GM19023 (cell line): ENCODE measurements at regions not wholly inside any gene's neighbourhood (a gene's known extent, or its start where the extent isn't known, plus 50 kb on each side); places are given as distances from the start of the nearest gene placed in this dataset.
"Not testable (repeated sequence)": the region's sequence is repeated elsewhere in the genome, so short reads cannot be mapped to it uniquely, and the experiment has no call there.

ENCODE experiments used
- ATAC-seq: cut with Tn5 transposase; IDR thresholded peaks from one replicate; pipeline ENCODE4 v1.9.1; 2021; ENCODE audit warnings: mild to moderate bottlenecking, moderate library complexity; ENCODE audit not compliant: unreplicated experiment

DNA sequence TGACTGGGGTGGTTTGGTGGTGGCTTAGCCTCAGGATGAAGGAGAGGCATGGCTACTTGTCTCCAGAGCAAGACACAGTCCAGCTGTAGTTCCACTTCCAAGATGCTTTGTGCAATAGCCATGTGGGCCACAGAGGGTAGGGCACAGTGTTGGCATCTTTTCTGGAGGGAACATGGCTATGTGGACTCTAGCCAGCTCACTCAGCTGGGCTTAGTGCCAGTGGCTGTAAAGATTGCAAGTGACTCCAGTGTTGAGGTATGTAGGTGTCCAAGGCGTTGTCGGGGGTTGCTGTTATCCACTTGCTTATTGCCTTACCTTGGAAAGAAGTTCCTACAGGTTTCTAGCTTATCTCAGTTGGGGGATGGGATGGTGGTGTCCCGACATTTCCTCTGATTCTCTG is 233.4 kb downstream of the CD109 start:
- no peak for ATAC-seq

DNA sequence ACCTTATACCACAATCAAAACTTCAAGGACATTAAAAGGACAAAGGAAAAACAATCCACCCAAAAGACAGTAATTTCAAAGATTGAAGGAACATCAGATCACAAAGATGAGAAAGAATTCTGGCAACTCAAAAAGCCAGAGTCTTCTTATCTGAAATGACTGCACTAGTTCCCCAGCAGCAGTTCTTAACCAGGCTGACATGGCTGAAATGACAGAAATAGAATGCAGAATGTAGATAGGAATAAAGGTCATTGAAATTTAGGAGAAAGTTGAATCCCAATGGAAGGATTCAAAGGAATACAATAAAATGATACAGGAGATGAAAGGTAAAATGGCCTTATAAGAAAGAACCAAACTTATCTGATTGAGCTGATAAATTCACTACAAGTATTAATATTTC is 231.4 kb downstream of the CD109 start:
- no peak for ATAC-seq

DNA sequence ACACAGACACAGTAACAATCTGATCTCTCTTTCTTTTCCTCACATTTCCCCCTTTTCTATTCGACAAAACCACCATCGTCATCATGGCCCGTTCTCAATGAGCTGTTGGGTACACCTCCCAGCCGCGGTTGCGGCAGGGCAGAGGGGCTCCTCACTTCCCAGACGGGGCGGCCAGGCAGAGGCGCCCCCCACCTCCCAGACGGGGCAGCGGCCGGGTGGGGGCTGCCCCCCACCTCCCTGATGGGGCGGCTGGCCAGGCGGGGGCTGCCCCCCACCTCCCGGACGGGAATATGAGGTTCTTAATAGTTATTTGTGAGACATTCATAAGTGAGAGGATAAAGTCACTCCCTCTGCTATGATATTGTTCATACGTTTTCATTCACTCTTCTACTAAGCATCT is 229.7 kb downstream of the CD109 start:
- not testable (repeated sequence) for ATAC-seq

DNA sequence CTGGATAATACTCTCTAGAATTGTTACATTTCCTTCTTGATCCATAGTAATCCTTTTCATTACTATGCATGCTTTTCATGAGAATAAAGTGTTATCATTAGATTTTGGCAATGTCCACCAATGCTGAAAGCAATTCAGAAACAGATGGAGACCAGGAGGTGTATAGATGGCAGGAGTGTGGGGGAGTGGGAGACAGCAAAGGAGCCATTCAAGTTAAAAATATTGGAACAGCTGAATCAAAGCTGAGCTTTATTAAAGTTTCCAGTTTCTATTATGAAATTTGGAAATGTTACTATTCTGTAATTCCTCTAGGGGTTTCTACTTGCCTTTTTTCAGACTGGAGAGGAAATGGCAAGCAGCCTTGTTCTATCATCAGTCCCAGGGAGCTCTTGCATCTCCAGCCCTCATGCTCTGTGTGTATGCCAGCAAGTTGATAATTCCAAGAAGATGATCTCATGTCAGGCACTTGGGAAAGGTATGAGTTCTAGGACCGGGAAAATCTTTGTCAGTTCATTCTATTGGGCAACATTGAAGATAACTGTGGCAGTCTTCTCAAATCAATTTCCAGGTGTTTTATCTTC is 228.0 kb downstream of the CD109 start:
- no peak for ATAC-seq

DNA sequence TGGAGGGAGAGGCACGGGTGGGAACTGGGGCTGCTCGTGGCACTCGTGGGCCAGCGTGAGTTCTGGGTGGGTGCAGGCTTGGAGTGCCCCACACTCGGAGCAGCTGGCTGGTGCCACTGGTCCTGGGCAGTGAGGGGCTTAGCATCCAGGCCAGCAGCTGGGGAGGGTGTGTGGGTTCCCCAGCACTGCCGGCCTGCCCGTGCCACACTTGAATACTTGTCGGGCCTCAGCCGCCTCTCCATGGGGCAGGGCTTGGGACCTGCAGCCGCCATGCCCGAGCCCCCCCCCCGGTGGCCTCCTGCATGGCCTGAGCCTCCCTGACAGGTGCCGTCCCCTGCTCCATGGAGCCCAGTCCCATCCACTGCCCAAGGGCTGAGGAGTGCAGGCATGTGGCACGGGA is 207.2 kb downstream of the CD109 start:
- no peak for ATAC-seq

DNA sequence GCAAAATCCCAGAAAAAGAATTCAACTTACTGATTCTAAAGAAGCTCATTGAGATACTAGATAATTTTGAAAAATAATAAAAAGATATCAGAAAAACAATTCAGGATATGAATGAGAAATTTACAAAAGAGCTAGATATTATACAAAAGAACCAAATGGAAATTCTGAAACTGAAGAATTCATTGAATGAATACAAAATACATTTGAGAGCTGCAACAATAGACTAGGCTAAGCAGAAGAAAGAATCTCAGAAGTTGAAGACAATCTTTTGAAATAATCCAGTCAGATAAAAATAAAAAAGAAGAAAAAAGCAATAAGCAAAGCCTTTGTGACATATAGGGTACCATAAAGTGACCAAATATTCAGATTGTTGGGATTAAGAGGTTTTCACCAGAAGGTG is 206.0 kb downstream of the CD109 start:
- no peak for ATAC-seq

DNA sequence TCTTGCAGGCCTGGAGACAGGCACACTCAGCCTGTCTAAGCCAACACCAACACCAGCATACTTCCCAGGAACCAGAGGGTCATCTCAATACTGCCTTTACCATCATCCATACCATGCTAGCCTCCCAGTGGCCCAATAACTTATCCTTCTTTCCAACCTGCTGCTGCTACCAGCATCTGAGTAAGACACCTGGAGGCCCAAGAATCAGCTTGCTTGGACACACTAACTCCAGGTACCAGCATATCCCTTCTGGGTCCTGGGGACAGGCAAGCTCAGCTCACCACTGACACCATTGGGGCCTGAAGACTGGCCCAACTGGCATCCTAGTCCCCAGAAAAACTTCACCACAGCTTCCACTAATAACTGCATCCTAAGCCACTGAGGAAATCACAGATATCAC is 205.3 kb downstream of the CD109 start:
- ATAC-seq, result no peak

DNA sequence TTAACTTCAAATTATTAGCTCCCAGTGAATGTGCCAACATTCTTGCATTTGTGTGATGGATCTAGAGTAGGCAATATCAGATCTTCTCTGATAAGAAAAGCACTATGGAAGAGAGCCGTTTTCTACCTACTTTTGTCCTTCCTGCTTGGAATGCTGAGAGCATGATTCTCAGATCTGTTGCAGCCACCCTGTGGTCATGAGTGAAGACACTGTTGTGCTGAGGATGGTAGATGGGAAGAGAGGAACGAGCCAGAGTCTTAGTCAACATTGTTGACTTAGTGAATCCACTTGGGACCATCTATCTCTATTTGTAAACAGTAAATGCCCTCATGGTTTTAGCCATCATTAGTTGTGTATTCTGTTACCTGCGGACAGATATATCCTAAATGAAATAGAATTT is 202.6 kb downstream of the CD109 start:
- no peak for ATAC-seq

DNA sequence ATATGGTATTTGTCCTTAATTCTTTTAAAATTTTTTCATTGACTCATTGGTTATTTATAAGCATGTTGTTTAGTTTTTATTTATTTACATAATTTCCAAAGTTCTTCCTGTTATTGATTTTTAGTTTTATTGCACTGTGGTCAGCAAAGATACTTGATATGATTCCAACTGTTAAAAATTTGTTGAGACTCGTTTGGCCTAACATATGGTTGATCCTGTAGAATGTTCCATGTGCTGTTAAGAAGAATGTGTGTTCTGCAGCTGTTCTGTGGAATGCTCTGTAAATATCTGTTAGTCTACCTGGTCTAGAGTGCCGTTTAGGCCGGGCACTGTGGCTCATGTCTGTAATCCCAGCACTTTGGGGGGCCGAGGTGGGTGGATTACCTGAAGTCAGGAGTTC is 197.7 kb downstream of the CD109 start:
- no peak for ATAC-seq

DNA sequence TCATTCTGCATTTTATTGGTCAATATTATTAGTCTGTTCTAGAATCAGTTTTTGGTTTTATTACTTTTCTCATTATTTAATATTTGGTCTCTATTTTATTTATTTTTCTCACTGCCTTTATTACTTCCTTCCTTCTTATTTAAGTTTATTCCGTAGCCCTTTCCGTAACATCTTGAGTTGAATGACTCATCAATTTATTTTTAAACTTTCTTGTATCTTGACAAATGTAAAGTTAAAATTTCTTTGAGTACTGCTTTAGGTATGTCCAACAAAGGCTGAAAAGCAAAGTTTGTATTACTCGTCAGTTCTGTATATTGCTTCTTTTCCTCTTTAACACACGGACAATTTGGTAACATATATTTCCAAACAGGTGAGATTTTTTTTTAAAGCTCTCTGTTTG is 192.0 kb downstream of the CD109 start:
- ATAC-seq, result no peak

DNA sequence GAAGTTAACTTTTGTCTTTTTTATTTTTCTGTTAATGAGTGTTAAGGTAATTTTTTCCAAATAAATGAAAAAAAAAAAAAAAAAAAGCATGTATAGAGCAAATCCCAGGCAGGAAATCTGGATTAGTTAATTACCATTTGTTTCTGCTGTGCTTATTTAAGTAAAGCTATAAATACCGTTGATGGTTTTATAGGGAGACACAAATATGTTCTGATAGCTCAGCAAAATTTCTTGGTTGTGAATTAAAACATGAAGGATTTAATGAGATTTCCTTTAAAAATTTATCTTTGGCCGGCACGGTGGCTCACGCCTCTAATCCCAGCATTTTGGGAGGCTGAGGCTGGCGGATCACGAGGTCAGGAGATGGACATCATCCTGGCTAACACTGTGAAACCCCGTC is 189.4 kb downstream of the CD109 start:
- ATAC-seq, result no peak

DNA sequence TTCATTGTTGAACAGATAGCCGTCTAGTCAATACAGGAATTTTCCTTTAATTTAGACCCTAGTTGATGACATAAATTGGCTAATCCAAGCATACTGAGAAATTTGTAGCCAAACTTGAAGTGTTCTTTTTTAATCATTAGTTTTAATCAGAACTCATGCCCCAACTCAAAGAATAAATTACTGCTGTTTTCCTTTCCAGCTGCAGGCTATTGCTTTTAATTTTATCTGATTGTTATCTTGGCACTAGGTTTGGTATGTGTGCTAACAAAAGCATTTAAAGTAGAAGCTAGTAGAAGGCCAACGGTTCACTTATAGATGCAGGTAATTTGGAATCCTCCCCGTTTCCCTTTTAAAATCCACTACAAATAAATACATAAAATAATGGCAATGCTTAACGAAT is 188.5 kb downstream of the CD109 start:
- no peak for ATAC-seq

DNA sequence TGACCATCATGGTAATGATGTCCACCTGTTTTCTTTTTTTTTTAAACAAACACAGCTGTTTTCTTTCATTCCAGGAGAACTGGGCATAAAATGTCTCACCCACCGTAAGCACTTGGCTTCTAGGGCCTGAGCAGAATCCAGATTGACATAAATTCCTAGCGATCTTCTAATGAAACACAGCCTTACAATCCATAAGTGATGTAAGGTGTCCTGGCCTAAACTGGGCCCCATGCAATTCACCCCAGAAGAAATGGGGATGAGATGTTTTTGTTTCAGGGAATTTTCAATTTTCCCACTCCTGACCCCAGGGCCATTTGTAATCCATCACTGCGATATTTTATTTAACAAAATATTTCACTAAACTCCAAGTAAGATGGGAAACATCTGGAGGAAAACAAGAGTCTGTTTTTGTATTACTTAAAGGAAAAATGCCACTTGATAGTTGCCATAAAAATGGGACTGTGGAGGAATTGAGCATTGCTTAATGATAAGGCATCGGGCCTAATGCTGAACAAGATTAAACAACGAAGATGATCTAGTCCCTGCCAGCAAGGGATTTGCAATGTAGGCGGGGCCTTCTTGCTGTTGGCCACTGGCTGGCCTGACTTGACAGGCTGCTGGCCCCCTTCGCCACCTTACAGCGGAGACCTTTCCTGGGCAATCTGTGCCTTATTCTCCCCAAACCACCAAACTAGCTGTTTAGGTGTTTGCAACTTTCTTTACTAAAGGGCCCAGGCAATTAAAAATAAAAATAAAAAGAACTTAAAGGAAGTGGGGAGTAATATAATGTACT is 183.7 kb downstream of the CD109 start:
- ATAC-seq, result no peak

DNA sequence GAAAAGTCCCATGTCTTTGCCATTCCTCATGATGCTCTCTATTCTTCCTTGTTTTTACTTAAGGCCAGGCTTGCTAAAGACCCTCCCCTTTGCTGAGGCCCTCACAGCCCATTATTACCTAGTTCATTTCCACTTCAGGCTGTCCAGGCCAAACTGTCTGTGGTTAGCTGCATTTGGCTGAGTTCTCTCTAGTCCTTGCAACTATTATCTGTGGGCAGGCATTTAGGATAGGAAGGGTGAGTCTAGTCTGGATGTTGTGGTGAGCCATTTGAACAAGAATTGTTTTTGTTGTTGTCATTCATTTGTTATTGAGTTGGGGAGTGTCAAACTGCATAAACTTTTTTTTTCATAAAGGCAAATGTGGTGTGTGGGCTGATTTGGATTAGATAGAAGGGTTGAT is 182.4 kb downstream of the CD109 start:
- no peak for ATAC-seq
